Stomach (tissue), 8 donors: ENCODE measurements at regions not wholly inside any gene's neighbourhood (a gene's known extent, or its start where the extent isn't known, plus 50 kb on each side); places are given as distances from the start of the nearest gene placed in this dataset.
A peak's percentile ranks its signal among the peaks of the same experiment; 100 is the strongest.

Source experiments
- DNase-seq, 2 donors: peaks; one replicate each; pipeline versions ENCODE4 v3.0.0 to v3.0.0-alpha.2; 2013 to 2019
- H3K27ac ChIP-seq, 5 donors: fragments of 200-600 bp in 4 of 5; sonication (generic) in 4 of 5; one replicate each; pipeline ENCODE4 v1.5.1; 2013 to 2019; ENCODE audit warnings: mild to moderate bottlenecking in 1 of 5, moderate library complexity in 1 of 5
- H3K27me3 ChIP-seq, 3 donors: fragments of 200-600 bp; sonication (generic); one replicate each; pipeline ENCODE4 v1.5.1; 2017 to 2019; ENCODE audit warnings: mixed run types in 1 of 3
- H3K36me3 ChIP-seq, 4 donors: fragments of 200-600 bp; sonication (generic); 1 replicate in 3 of 4; 2 replicates in 1 of 4; pipeline ENCODE4 v1.5.1; 2016 to 2019
- H3K4me1 ChIP-seq, 4 donors: fragments of 200-600 bp; sonication (generic); one replicate each; pipeline ENCODE4 v1.5.1; 2016 to 2019
- H3K4me3 ChIP-seq, 4 donors: fragments of 200-600 bp; sonication (generic) in 3 of 4; one replicate each; pipeline ENCODE4 v1.5.1; 2016 to 2019; ENCODE audit warnings: mild to moderate bottlenecking in 1 of 4
- H3K9me3 ChIP-seq, 4 donors: fragments of 200-600 bp; sonication (generic); one replicate each; pipeline ENCODE4 v1.5.1; 2016 to 2019
- EP300 ChIP-seq: sonication (generic); formaldehyde crosslinking; IDR thresholded peaks from one replicate; pipeline ENCODE4 v1.6.1; 2017; ENCODE audit warnings: antibody characterized with exemption
- POLR2A ChIP-seq, 4 donors: fragments of 450-650 bp; IDR thresholded peaks; one replicate each; pipeline ENCODE4 v1.6.1; 2016; ENCODE audit warnings: antibody characterized with exemption in 4 of 4, control low read depth in 2 of 4, mild to moderate bottlenecking in 1 of 4, moderate library complexity in 1 of 4
- POLR2AphosphoS5 ChIP-seq, 3 donors: sonication (generic); formaldehyde crosslinking; IDR thresholded peaks; one replicate each; pipeline ENCODE4 v1.6.1; 2016; ENCODE audit warnings: antibody characterized with exemption in 3 of 3
- WGBS, 5 donors: extraction: QIAGEN DNeasy Blood & Tissue Kit in 3 of 5; methylation state at CpG; one replicate each; pipeline versions ENCODE4 v1.1.5 to v1.1.7; 2013 to 2018; 5-methylcytosine and 5-hydroxymethylcytosine counted together
- intact Hi-C: fragments of 100-400 bp; cut with DNase I; formaldehyde crosslinking; loops from one replicate; pipeline ENCODE4 v1.15.1; 2023; ENCODE audit warnings: low total_unique reads
- TF ChIP-seq, protein P1 (sequence below), 7 experiments: fragments of 450-650 bp in 4 of 7; fragments of 200-600 bp in 3 of 7; sonication (generic) in 3 of 7; IDR thresholded peaks; one replicate each; pipeline ENCODE4 v1.5.1; 2016 to 2019; ENCODE audit warnings: antibody characterized with exemption in 7 of 7, control low read depth in 2 of 7, mild to moderate bottlenecking in 1 of 7
- donor health status: healthy with polysubstance abuse.
- donor health status: Bipolar disorder and iron deficiency.
- donor health status: healthy.

DNA sequence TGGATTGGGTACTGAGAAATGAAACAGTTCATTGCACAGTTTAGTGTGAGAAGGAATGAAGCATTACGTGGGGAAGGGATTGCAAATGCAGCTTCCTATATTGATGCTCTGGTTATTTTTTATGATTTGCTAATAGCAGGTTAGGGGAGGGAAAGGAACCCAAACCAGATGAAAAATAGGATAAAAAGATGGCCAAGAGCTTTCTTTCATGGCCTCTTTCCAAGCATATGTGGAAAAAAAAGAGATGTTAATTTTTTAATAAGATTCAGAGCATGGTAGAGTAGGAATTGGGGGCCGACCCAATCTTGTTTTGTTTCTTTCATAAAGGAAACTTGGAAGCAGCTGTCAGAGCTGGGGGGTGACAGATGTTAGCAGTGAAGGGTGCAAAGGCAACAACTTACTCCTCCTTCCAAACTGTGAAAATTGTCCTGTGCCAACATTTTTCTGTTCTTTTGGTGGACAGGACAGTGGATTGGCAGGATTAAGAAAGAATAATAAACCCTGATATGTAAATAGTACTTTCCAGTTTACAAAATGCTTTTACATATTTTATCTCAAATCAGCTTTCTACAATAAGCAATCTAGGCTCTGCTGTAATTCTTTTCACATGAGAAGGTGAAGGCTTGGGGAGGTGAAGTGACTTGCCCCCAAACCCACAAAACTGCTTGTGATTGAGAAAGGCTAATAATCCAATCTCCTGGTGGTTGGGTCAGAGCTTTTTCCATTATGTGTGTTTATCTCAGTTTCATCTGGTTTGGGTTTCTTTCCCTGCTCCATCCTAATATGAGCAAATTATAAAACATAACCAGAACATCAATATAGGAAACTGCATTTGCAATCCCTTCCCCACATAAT lies 270.1 kb downstream of the ETAA1 start:
- peak in 1 of 3 donors; percentile 1 for TF ChIP-seq POLR2AphosphoS5 (IDR thresholded peaks at IDR 0.05)
- TF ChIP-seq EP300 = no peak

DNA sequence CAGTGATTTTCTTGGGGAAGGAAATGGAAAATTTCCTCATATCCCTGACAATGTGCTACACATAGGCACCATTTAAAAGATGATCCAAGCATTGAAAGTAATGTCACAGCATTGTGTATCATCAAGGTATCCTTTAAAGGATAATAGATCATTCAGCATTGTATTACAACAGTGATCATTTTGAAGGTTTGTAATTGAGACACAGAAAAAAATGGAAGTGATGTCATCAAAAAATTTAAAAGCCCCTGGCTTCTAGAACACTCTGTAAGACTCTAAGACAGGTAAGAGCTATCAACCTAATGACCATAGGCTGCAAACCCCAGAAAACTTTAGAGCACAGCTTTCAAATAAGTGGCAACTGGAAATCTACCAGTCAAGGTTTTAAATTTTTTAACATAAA lies 271.4 kb downstream of the ETAA1 start:
- Histone ChIP-seq H3K9me3 (no peaks in the 10 kb centered on the region), H3K4me3 (no peak overlapping the region), H3K36me3 (no peaks in the 10 kb centered on the region), H3K27me3 (no peaks in the 10 kb centered on the region), H3K27ac (no peak overlapping the region), H3K4me1 (peaks cover 0 to 11% (median 3%) of the 10 kb centered on the region in 4 donors)
- TF ChIP-seq POLR2A (IDR thresholded peaks at IDR 0.05) (no peak), EP300 (no peak), POLR2AphosphoS5 (IDR thresholded peaks at IDR 0.05) (no peak)
- TF ChIP-seq, protein P1, sequence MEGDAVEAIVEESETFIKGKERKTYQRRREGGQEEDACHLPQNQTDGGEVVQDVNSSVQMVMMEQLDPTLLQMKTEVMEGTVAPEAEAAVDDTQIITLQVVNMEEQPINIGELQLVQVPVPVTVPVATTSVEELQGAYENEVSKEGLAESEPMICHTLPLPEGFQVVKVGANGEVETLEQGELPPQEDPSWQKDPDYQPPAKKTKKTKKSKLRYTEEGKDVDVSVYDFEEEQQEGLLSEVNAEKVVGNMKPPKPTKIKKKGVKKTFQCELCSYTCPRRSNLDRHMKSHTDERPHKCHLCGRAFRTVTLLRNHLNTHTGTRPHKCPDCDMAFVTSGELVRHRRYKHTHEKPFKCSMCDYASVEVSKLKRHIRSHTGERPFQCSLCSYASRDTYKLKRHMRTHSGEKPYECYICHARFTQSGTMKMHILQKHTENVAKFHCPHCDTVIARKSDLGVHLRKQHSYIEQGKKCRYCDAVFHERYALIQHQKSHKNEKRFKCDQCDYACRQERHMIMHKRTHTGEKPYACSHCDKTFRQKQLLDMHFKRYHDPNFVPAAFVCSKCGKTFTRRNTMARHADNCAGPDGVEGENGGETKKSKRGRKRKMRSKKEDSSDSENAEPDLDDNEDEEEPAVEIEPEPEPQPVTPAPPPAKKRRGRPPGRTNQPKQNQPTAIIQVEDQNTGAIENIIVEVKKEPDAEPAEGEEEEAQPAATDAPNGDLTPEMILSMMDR (IDR thresholded peaks at IDR 0.05) = no peak
- intact Hi-C loops = no loop called here
- DNase-seq = no peak

More for the DNA sequence above, 270.1 kb downstream of the ETAA1 start:
- intact Hi-C loops = no loop called here
- DNase-seq = peak in 1 of 2 donors; percentile 31
- 49 to 79% (median 72%) methylated on average over 2 of the region's 2 CpGs for WGBS, 5 donors
- Histone ChIP-seq H3K4me1 (peaks cover 0 to 11% (median 3%) of the 10 kb centered on the region in 4 donors), H3K4me3 (no peak overlapping the region), H3K27me3 (no peaks in the 10 kb centered on the region), H3K36me3 (no peaks in the 10 kb centered on the region), H3K9me3 (no peaks in the 10 kb centered on the region), H3K27ac (peak overlapping the region in 4 of 5 donors; percentile 9 to 78 (median 53))

DNA sequence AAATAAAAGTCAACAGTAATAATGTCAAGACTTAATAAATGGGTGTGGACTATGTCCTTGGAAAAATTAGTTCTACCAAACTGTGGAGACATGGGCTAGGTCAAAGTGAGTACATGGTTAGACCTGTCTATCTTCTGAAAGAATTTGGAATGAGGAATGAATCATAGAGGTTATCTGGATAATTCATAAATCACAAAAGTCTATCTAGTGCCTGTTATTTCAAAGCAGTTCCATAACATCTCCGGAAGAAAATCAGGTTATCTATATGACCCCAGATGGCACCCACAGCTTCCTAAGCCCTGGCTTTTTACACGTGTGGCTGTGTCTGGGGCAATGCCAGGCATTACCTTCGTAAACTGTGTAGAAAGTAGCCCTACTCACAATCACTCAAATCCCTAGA lies 272.0 kb downstream of the ETAA1 start:
- DNase-seq = no peak
- H3K27ac ChIP-seq = no peak overlapping the region
- H3K4me3 ChIP-seq = no peak overlapping the region
- WGBS, 5 donors = 56 to 72% (median 68%) methylated on average over 3 of the region's 3 CpGs
- TF ChIP-seq EP300 (no peak), POLR2A (IDR thresholded peaks at IDR 0.05) (no peak), POLR2AphosphoS5 (IDR thresholded peaks at IDR 0.05) (no peak)
- TF ChIP-seq, protein P1 (IDR thresholded peaks at IDR 0.05) = no peak
- no peaks in the 10 kb centered on the region for H3K36me3 ChIP-seq
- intact Hi-C loops = no loop called here
- peaks cover 0 to 11% (median 3%) of the 10 kb centered on the region in 4 donors for H3K4me1 ChIP-seq
- no peaks in the 10 kb centered on the region for H3K27me3 ChIP-seq
- H3K9me3 ChIP-seq = no peaks in the 10 kb centered on the region

DNA sequence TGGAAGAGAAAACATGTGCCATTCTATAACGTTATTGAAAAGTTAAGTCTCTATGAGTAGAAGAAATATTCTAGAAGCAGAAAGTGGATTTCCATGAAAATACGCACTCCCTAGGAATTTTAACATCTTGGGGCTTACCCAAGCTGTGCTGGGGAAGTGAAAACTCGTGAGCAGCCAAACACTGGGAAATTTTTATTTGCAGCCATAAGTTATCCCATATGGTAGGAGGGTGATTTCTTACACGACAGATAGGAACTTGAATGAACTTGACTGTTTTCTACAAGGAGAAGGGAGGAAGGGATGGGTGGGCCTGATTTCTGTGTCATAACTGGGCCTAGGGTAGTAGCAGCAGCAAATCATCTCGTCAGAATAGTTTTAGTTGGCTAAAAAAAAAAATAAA lies 272.6 kb downstream of the ETAA1 start:
- H3K4me3 ChIP-seq = no peak overlapping the region
- no peaks in the 10 kb centered on the region for H3K9me3 ChIP-seq
- no peak overlapping the region for H3K27ac ChIP-seq
- peak in 1 of 2 donors; percentile 51 for DNase-seq
- TF ChIP-seq POLR2A (IDR thresholded peaks at IDR 0.05) (no peak), POLR2AphosphoS5 (IDR thresholded peaks at IDR 0.05) (no peak), EP300 (no peak)
- TF ChIP-seq, protein P1 (IDR thresholded peaks at IDR 0.05) = no peak
- intact Hi-C loops = no loop called here
- no peaks in the 10 kb centered on the region for H3K36me3 ChIP-seq
- no peaks in the 10 kb centered on the region for H3K27me3 ChIP-seq
- H3K4me1 ChIP-seq = peaks cover 0 to 11% (median 3%) of the 10 kb centered on the region in 4 donors
- WGBS, 5 donors = 46 to 61% (median 52%) methylated on average over 5 of the region's 5 CpGs

DNA sequence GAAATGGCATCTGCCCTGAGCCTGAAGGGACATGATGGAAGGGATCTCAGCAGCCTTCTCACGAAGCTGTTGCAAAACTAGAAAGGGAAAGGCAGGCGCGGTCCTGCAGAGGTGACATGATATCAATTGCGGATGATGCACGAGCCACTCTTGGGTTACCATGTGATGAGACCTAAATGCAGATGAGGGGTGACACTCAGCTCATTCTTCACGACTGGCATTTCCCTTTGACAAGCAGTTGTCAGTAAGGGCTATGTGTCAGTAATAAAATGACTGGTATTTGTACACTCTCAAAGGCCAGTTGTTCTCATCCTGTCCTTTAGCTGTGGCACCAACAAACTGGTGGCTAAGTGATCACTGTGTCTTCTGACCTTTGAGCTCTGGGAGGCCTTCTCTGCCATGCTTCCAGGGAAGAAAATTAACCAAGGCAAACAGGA lies 273.6 kb downstream of the ETAA1 start:
- intact Hi-C loops = no loop called here
- TF ChIP-seq EP300 (no peak), POLR2AphosphoS5 (IDR thresholded peaks at IDR 0.05) (no peak)

More for the DNA sequence above, 273.6 kb downstream of the ETAA1 start:
- H3K4me1 ChIP-seq = peaks cover 0 to 11% (median 3%) of the 10 kb centered on the region in 4 donors
- no peak overlapping the region for H3K4me3 ChIP-seq
- H3K9me3 ChIP-seq = no peaks in the 10 kb centered on the region
- DNase-seq = no peak
- H3K36me3 ChIP-seq = no peaks in the 10 kb centered on the region
- no peak overlapping the region for H3K27ac ChIP-seq
- WGBS, 5 donors = 82 to 89% (median 85%) methylated on average over 6 of the region's 6 CpGs
- no peaks in the 10 kb centered on the region for H3K27me3 ChIP-seq
